GM13977 (cell line): ENCODE measurements at regions not wholly inside any gene's neighbourhood (a gene's known extent, or its start where the extent isn't known, plus 50 kb on each side); places are given as distances from the start of the nearest gene placed in this dataset.

Experiments
- DNase-seq: peaks from one replicate; pipeline ENCODE4 v3.0.0; 2012; ENCODE audit warnings: low spot score
- CTCF ChIP-seq: IDR thresholded peaks from 2 replicates; pipeline ENCODE4 v1.5.1; 2012; ENCODE audit warnings: mild to moderate bottlenecking, control low read depth; ENCODE audit not compliant: insufficient read depth; ENCODE audit errors: extremely low read depth, missing control alignments
- in situ Hi-C: fragments of 300-500 bp; cut with MboI; formaldehyde crosslinking; loops from one replicate; pipeline ENCODE4 v1.12.0; 2022; ENCODE audit warnings: low sequenced_read_pairs, low pct_unique_long_range_greater_than_20kb, mixed read lengths, inconsistent platforms; ENCODE audit not compliant: unreplicated experiment

- in situ Hi-C loops: no loop called here
- no peak for TF ChIP-seq CTCF
Measured at GRCh38 chr2:128940378-128940777, 621.7 kb upstream of the HS6ST1 start.

GRCh38 chr2:128941751-128942150 lies 623.1 kb upstream of the HS6ST1 start:
- in situ Hi-C loops: no loop called here
- DNase-seq: no peak
- TF ChIP-seq CTCF: no peak

More at GRCh38 chr2:128940378-128940777, 621.7 kb upstream of the HS6ST1 start:
- DNase-seq: no peak

- TF ChIP-seq CTCF: no peak
- in situ Hi-C loops: no loop called here
- DNase-seq: no peak
Measured at GRCh38 chr2:128949360-128949759, 630.7 kb upstream of the HS6ST1 start.

GRCh38 chr2:128950758-128951157 lies 632.1 kb upstream of the HS6ST1 start:
- no peak for TF ChIP-seq CTCF
- in situ Hi-C loops: no loop called here

GRCh38 chr2:128958241-128958640 lies 639.6 kb upstream of the HS6ST1 start:
- no peak for TF ChIP-seq CTCF
- in situ Hi-C loops: no loop called here
- DNase-seq: no peak

More at GRCh38 chr2:128950758-128951157, 632.1 kb upstream of the HS6ST1 start:
- DNase-seq: no peak

GRCh38 chr2:128967646-128968045 lies 649.0 kb upstream of the HS6ST1 start:
- in situ Hi-C loops: no loop called here

More at GRCh38 chr2:128967646-128968045, 649.0 kb upstream of the HS6ST1 start:
- no peak for DNase-seq
- no peak for TF ChIP-seq CTCF
